Breast epithelium (tissue), 4 donors: ENCODE measurements at regions not wholly inside any gene's neighbourhood (a gene's known extent, or its start where the extent isn't known, plus 50 kb on each side); places are given as distances from the start of the nearest gene placed in this dataset.

ENCODE experiments used
- DNase-seq, 2 donors: peaks; one replicate each; pipeline ENCODE4 v3.0.0-alpha.2; 2019; ENCODE audit warnings: low spot score in 2 of 2
- H3K27ac ChIP-seq, 2 donors: fragments of 200-600 bp; sonication (generic) in 1 of 2; one replicate each; pipeline ENCODE4 v1.5.1; 2016 to 2019; ENCODE audit warnings: mild to moderate bottlenecking in 1 of 2
- H3K27me3 ChIP-seq, 2 donors: fragments of 200-600 bp; sonication (generic) in 1 of 2; one replicate each; pipeline versions ENCODE4 v1.5.1 to v1.6.0; 2017 to 2019; ENCODE audit warnings: control low read depth in 1 of 2, mild to moderate bottlenecking in 1 of 2
- H3K36me3 ChIP-seq: fragments of 200-600 bp; one replicate; pipeline ENCODE4 v1.5.1; 2019
- H3K4me1 ChIP-seq, 2 donors: fragments of 200-600 bp; sonication (generic); one replicate each; pipeline ENCODE4 v1.5.1; 2016 to 2019; ENCODE audit warnings: control low read depth in 1 of 2
- H3K4me3 ChIP-seq, 3 donors: fragments of 200-600 bp; sonication (generic); 1 replicate in 2 of 3; 2 replicates in 1 of 3; pipeline ENCODE4 v1.5.1; 2016 to 2019; ENCODE audit warnings: mild to moderate bottlenecking in 3 of 3, moderate library complexity in 2 of 3
- H3K9me3 ChIP-seq, 2 donors: fragments of 200-600 bp; sonication (generic) in 1 of 2; one replicate each; pipeline ENCODE4 v1.5.1; 2016 to 2019; ENCODE audit warnings: control low read depth in 1 of 2
- CTCF ChIP-seq, 3 donors: fragments of 450-650 bp; IDR thresholded peaks; one replicate each; pipeline ENCODE4 v1.5.1; 2016 to 2017; ENCODE audit warnings: antibody characterized with exemption in 3 of 3, mild to moderate bottlenecking in 3 of 3, moderate library complexity in 3 of 3
- POLR2A ChIP-seq: fragments of 450-650 bp; IDR thresholded peaks from one replicate; pipeline ENCODE4 v1.6.1; 2016; ENCODE audit warnings: antibody characterized with exemption, mild to moderate bottlenecking, moderate library complexity
- POLR2AphosphoS5 ChIP-seq, 3 donors: sonication (generic); formaldehyde crosslinking; IDR thresholded peaks; one replicate each; pipeline ENCODE4 v1.6.1; 2017; ENCODE audit warnings: antibody characterized with exemption in 3 of 3
- intact Hi-C: fragments of 100-400 bp; cut with DNase I; formaldehyde crosslinking; loops from one replicate; pipeline ENCODE4 v1.15.1; 2023; ENCODE audit warnings: low total_unique reads

DNA sequence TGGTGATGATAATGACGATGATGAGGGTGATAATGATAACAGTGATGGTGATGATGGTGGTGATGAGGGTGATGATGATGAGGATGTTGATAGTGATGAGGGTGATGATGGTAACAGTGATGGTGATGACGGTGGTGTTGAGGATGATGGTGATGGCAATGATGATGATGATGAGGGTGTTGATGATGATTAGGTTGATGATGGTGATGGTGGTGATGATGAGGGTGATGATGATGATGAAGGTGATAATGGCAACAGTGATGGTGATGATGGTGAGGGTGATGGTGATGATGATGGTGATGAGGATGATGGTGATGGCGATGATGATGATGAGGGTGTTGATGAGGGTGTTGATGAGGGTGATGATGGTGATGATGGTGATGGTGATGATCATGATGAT, 93.8 kb upstream of the ZNF469 start:
- intact Hi-C loops, result no loop called here
- Histone ChIP-seq H3K9me3 (peaks cover 23 to 26% of the 10 kb centered on the region in 2 donors), H3K27ac (no peak overlapping the region), H3K36me3 (no peaks in the 10 kb centered on the region), H3K4me1 (no peaks in the 10 kb centered on the region), H3K27me3 (no peaks in the 10 kb centered on the region), H3K4me3 (no peak overlapping the region)
- TF ChIP-seq POLR2A (no peak), CTCF (IDR thresholded peaks at IDR 0.05) (no peak), POLR2AphosphoS5 (IDR thresholded peaks at IDR 0.05) (no peak)
- no peak for DNase-seq

GRCh38 chr16:88289561-88289960, 93.2 kb upstream of the ZNF469 start:
- Histone ChIP-seq H3K27ac (no peak overlapping the region), H3K9me3 (peaks cover 23 to 26% of the 10 kb centered on the region in 2 donors), H3K36me3 (no peaks in the 10 kb centered on the region), H3K27me3 (no peaks in the 10 kb centered on the region), H3K4me1 (no peaks in the 10 kb centered on the region), H3K4me3 (no peak overlapping the region)
- intact Hi-C loops, result no loop called here
- no peak for TF ChIP-seq CTCF (IDR thresholded peaks at IDR 0.05)
- TF ChIP-seq POLR2AphosphoS5 (IDR thresholded peaks at IDR 0.05), result no peak
- TF ChIP-seq POLR2A, result no peak
- DNase-seq, result no peak

DNA sequence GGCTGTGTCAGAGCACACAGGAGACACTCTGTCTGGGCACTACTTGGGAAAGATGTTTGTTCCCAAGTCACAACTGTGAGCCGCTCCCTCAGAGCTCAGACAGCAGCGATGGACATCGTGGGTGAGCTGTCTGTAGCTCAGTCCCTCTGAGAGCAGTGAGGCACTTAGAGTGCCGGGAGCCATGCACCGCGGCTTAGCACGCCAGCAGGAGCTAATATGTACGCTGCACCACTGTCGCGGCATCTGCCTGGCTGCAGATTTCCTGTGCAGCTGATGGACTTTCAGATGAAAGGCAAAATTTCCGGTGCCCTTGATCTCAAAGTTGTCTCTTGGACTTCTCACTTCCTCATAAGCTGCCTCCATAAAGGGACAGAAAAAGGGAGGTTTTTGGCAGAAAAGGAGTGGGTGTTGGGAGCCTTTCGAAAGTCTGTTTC, 92.8 kb upstream of the ZNF469 start:
- Histone ChIP-seq H3K9me3 (peaks cover 23 to 26% of the 10 kb centered on the region in 2 donors), H3K36me3 (no peaks in the 10 kb centered on the region), H3K27ac (no peak overlapping the region), H3K4me1 (no peaks in the 10 kb centered on the region), H3K27me3 (no peaks in the 10 kb centered on the region), H3K4me3 (no peak overlapping the region)
- TF ChIP-seq POLR2AphosphoS5 (IDR thresholded peaks at IDR 0.05) (no peak), CTCF (IDR thresholded peaks at IDR 0.05) (no peak), POLR2A (no peak)
- DNase-seq, result no peak
- intact Hi-C loops, result no loop called here

GRCh38 chr16:88290850-88291830, 91.6 kb upstream of the ZNF469 start:
- intact Hi-C loops, result no loop called here
- H3K27me3 ChIP-seq, result no peaks in the 10 kb centered on the region

More at GRCh38 chr16:88290850-88291830, 91.6 kb upstream of the ZNF469 start:
- no peak overlapping the region for H3K4me3 ChIP-seq
- H3K4me1 ChIP-seq, result no peaks in the 10 kb centered on the region
- DNase-seq, result no peak
- H3K9me3 ChIP-seq, result peaks cover 16 to 26% of the 10 kb centered on the region in 2 donors
- H3K27ac ChIP-seq, result no peak overlapping the region
- no peaks in the 10 kb centered on the region for H3K36me3 ChIP-seq
- no peak for TF ChIP-seq CTCF (IDR thresholded peaks at IDR 0.05)
- TF ChIP-seq POLR2AphosphoS5 (IDR thresholded peaks at IDR 0.05), result no peak
- TF ChIP-seq POLR2A, result no peak
